ENCODE measurements at regions not wholly inside any gene's neighbourhood (a gene's known extent, or its start where the extent isn't known, plus 50 kb on each side); places are given as distances from the start of the nearest gene placed in this dataset.

GRCh38 chr2:35462226-35462998 lies 893.2 kb upstream of the CRIM1 start:
- no peaks in the 10 kb centered on the region for H3K36me3 ChIP-seq (replicated peaks)
- peak; percentile 27 for DNase-seq
- H3K27ac ChIP-seq = peak overlapping the region; percentile 67
- no peak overlapping the region for H3K4me3 ChIP-seq (ENCODE audit: low read depth, low read length)
- no peaks in the 10 kb centered on the region for H3K27me3 ChIP-seq (replicated peaks)
- in situ Hi-C loops (cut with HindIII; ENCODE audit: low pct_ligation_motif_present, low sequenced_read_pairs) = no loop called here
- no peak for TF ChIP-seq CTCF (IDR thresholded peaks at IDR 0.05; ENCODE audit: low read depth, low read length, missing control alignments)

- in situ Hi-C loops (cut with HindIII; ENCODE audit: low pct_ligation_motif_present, low sequenced_read_pairs) = no loop called here
- no peak for TF ChIP-seq CTCF (IDR thresholded peaks at IDR 0.05; ENCODE audit: low read depth, low read length, missing control alignments)
- H3K4me3 ChIP-seq (ENCODE audit: low read depth, low read length) = no peak overlapping the region
- no peak for DNase-seq
- H3K36me3 ChIP-seq (replicated peaks) = no peaks in the 10 kb centered on the region
- H3K27me3 ChIP-seq (replicated peaks) = no peaks in the 10 kb centered on the region
- H3K27ac ChIP-seq = no peak overlapping the region
Measured at GRCh38 chr2:35461406-35461805, 894.2 kb upstream of the CRIM1 start.

- peak; percentile 22 for DNase-seq
- TF ChIP-seq CTCF (IDR thresholded peaks at IDR 0.05; ENCODE audit: low read depth, low read length, missing control alignments) = peak; percentile 72
- H3K27me3 ChIP-seq (replicated peaks) = no peaks in the 10 kb centered on the region
- no peaks in the 10 kb centered on the region for H3K36me3 ChIP-seq (replicated peaks)
- no peak overlapping the region for H3K27ac ChIP-seq
- no peak overlapping the region for H3K4me3 ChIP-seq (ENCODE audit: low read depth, low read length)
- in situ Hi-C loops (cut with HindIII; ENCODE audit: low pct_ligation_motif_present, low sequenced_read_pairs) = no loop called here
Measured at GRCh38 chr2:35454966-35455638, 900.5 kb upstream of the CRIM1 start.

GRCh38 chr2:35447821-35448220 lies 907.8 kb upstream of the CRIM1 start:
- Histone ChIP-seq H3K36me3 (replicated peaks) (no peaks in the 10 kb centered on the region), H3K4me3 (ENCODE audit: low read depth, low read length) (no peak overlapping the region), H3K27ac (no peak overlapping the region), H3K27me3 (replicated peaks) (no peaks in the 10 kb centered on the region)
- no peak for DNase-seq
- in situ Hi-C loops (cut with HindIII; ENCODE audit: low pct_ligation_motif_present, low sequenced_read_pairs) = no loop called here
- no peak for TF ChIP-seq CTCF (IDR thresholded peaks at IDR 0.05; ENCODE audit: low read depth, low read length, missing control alignments)

- DNase-seq = no peak
- no peak overlapping the region for H3K27ac ChIP-seq
- in situ Hi-C loops (cut with HindIII; ENCODE audit: low pct_ligation_motif_present, low sequenced_read_pairs) = no loop called here
- H3K36me3 ChIP-seq (replicated peaks) = no peaks in the 10 kb centered on the region
- no peaks in the 10 kb centered on the region for H3K27me3 ChIP-seq (replicated peaks)
- no peak overlapping the region for H3K4me3 ChIP-seq (ENCODE audit: low read depth, low read length)
- no peak for TF ChIP-seq CTCF (IDR thresholded peaks at IDR 0.05; ENCODE audit: low read depth, low read length, missing control alignments)
Measured at GRCh38 chr2:35447215-35447614, 908.4 kb upstream of the CRIM1 start.

Data from brain microvascular endothelial cell (primary cell).